GM21576 (cell line): ENCODE measurements at regions not wholly inside any gene's neighbourhood (a gene's known extent, or its start where the extent isn't known, plus 50 kb on each side); places are given as distances from the start of the nearest gene placed in this dataset.

Experiments used
- ATAC-seq: cut with Tn5 transposase; IDR thresholded peaks from one replicate; pipeline ENCODE4 v1.9.1; 2021; ENCODE audit warnings: mild to moderate bottlenecking, moderate library complexity; ENCODE audit not compliant: unreplicated experiment

GRCh38 chr14:98792171-98792570 lies 479.8 kb downstream of the BCL11B start:
- no peak for ATAC-seq

DNA sequence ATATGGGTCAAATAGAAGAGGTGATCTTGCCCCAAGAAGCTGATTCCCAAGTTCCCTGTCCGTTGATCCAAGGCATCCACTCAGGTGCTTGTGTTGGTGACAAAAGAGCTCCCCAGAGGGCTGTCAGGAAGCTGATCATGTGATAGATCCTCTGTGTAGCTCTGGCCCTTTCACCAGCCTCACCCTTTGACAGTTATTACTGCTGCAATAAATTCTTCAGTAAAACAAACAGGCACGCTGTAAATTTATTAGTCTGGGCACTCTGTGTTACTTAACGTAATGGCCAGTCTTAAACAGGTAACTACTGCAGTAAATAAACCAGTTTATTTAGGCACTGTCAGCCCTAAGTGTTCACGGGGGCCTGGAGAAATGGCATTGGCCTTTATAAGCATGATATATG lies 473.9 kb downstream of the BCL11B start:
- ATAC-seq: no peak

DNA sequence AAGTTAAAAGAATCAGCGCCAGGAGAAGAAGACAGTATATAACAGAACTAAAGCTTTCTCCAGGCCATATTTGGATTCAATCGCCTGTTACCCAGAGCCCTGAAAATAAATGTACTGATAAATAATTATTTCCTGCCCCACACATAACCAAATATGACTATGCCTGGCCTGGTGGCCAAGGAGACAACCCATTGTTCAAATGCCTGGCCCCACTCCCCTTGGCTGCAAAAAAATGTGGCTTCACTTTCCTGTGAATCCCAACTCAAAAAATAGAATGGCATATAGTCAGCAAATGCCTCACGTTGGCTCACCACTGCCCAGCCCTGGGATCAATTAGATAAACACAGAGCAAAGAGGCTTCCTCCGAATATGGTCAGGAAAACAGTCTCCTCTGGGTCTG lies 472.1 kb downstream of the BCL11B start:
- no peak for ATAC-seq

GRCh38 chr14:98802044-98802443 lies 470.0 kb downstream of the BCL11B start:
- no peak for ATAC-seq

DNA sequence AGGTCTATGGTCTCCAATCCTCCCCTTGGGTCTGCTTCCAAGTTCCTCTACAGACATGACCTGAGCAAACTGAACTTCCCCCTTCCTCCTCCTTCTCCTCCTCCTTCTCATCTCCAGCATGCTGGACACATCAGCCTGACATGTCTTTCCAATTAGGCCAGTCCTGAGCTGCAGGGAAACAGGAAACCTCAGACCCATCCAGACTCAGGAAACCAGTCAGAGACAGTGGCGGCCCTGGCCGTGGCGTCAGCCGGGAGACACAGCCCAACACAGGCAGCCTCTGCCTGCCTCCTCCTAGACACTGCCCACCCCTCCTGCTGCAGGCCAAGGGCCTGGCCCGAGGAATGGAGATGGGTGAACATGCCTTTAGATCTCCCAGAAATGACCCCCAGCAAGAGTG lies 468.8 kb downstream of the BCL11B start:
- no peak for ATAC-seq

DNA sequence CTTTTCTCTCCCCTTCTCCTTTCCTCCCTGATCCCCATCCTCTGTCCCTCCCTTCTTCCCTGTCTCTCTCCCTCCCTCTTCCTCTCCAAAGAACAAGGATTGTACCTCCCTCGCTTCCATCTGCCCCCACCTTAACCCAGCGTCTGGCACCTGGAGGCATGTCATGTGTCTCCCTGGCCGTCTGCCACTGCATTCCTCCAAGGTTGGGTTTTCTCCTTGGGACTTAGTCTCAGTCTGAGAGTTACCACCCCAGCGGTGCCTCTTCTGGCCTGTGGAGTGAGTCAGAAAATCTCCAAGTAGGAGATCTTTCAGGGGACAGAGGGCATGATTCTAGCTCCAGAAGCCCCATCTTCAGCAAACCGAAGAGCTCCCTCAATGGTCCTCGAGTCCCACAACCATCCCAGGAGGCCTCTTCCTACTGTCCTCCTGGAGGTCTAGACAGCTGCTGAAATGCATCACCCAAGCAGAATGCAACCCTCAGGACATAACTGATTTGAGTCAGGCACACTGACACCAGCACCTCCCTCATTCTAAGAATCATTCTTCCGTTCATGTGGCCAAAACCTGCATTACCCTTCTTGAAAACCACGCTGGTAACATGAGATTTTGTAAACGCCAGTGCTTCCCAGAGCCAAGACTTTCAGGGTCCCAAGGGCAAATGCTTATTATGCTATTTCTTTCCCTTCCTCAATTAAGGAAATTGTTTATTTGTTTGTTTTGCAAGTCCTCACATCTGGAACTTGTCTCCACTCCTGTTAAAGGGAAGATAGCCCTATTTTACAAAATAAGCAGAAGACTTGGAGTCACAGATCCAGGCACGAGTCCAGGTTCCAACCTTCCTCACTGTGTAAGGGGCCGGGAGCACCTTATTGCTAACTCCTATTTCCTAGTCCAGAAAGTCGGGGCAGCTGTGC lies 463.2 kb downstream of the BCL11B start:
- no peak for ATAC-seq

DNA sequence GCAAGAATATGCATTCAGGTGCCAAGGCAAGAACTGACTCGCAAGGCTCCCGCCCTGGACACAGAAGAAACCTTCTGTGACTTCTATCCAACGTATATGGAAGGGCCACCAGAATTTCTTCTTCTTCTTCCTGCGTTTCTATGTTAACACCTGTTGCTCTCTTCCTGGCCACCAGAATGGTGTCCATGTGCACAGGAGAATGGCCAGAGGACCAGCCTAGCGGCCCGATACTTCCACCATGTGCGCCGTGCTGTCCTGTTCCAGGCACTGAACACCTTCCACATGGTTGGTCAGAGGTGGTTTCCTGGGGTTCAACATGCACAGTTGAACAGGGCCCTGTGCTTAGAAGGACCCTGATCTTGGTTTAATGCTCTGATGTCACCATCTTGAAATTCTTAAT lies 455.8 kb downstream of the BCL11B start:
- no peak for ATAC-seq

- ATAC-seq: no peak
Observed at GRCh38 chr14:98816720-98817119, 455.3 kb downstream of the BCL11B start.

DNA sequence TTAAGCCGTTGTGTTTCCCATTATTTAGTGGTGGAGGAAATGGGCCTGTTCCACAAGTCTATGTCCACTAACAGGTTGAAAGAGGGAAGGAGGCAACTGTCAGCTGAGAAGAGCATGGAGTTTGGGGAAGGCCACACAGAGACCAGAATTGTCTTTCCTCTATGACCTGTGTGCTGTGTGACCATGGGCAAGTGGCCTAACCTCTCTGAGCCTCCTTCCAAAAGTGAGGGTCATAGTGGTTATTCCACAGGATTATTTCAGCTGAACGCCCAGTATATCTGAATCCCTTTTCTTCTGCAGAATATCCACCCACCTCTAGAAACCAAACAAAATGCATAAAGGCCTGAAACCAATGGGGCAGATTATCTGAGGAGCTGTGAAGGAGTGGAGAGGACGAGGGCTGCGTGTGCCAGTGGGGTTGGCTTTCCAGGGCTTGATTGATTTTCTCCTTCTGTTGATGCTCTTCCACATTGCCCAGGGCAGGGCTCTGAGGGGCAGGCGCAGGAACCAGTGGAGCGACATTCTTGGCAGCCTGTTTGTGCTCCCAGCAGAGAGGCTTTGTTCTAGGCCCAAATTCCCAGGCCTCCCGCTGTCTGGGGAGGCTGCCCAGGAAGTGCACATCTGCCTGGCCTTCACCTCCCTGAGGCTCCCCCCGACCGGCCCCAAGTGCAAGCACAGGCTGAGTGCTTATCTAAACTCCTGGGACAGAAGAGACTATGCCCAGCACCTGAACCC lies 452.7 kb downstream of the BCL11B start:
- ATAC-seq: no peak

- ATAC-seq: no peak
Observed at GRCh38 chr14:98819867-98820206, 452.2 kb downstream of the BCL11B start.

- ATAC-seq: no peak
Observed at GRCh38 chr14:98822917-98823316, 449.1 kb downstream of the BCL11B start.

DNA sequence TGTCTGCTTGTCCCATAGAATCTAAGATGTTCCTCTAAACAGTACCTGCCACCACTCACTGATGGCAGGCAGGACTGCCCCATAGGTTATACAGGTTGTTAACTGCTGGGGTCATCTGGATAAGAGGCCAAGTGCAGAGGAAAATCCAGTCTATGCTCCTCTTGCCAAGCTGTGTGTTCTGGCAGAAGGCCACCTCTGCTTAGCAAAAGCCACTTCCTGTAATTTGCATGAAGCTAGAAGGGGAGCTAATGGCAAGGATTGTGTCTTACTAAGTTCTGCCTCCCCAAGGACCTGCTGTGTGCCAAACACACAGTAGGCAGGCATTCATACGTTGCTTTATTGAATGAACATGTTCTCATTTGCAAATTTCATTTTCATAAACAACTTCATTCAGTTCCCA lies 445.4 kb downstream of the BCL11B start:
- no peak for ATAC-seq

- no peak for ATAC-seq
Observed at GRCh38 chr14:98834119-98834518, 437.9 kb downstream of the BCL11B start.

GRCh38 chr14:98835051-98835824 lies 436.8 kb downstream of the BCL11B start:
- ATAC-seq: no peak

DNA sequence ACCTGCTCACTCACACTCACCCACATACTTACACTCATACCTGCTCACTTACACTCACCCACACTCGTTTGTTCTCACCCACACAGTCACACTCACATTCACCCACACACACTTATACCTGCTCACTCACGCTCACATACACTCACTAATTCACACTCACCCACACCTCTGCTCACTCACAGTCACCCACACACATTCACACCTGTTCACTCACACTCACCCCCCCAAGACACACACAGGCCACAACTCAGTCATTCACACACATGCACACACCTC lies 436.2 kb downstream of the BCL11B start:
- no peak for ATAC-seq

- no peak for ATAC-seq
Observed at GRCh38 chr14:98840091-98840490, 431.9 kb downstream of the BCL11B start.

- no peak for ATAC-seq
Observed at GRCh38 chr14:98840511-98840910, 431.5 kb downstream of the BCL11B start.

DNA sequence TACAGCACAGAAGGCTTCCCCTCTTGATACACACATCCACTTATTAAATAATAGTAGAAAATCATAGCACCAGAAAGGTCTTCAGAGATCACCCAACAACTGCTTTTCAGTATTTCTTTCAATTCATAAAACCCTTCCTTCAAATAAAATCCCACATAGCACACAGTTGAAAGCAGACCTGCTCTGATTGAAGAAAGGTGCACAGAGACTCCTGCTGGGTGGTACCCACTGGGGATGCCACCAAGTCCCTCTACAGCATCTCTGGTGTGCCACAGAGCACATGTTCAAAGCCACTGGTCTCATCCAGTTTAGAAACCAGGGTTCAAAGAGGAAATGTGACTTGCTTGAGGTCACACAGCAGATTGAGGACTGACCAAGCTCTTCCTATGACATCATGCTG lies 427.5 kb downstream of the BCL11B start:
- ATAC-seq: no peak

DNA sequence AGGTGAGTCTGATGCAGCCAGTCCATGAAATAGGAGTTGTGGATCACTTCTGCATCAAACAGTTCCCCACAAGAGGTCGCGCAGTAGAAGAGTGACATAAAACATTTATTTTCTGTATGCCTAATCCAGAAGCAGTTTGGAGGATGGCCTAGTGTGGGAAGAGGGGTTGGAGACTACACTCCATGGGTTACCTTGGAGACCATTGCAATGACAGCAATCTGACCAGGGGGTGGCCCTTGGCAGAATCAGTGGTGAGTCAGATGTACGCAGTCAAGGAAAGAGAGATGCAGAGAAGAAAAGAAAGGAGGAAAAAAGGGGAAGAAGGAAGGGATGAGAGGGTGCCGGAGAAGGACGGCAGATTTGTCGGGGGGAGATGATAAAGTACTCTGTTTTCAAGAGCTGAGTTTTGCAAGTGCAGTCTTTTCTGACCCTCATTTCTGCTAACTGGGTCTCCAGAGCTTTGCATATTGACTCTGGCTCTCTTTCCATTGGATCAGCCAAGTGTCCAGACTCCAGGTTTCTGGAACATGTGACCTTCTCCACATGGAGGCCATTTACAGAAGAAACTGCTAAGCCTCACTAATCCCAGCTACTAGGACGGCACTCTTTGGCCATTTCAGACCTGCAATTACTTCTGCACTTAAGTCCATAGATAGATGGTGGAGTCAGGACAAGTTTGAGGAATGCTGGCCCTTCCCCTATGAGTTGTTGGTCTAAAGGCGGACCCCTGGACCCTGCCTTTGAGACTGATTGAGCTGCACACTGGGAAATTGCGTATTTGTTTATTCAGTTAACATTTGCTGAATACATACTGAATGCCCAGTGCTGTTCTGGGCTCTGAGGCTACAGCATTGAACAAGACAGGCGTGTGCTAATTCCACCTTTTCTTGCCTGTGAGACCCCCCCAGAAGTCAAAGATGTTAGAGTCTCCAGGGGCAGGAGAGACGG lies 424.2 kb downstream of the BCL11B start:
- no peak for ATAC-seq

DNA sequence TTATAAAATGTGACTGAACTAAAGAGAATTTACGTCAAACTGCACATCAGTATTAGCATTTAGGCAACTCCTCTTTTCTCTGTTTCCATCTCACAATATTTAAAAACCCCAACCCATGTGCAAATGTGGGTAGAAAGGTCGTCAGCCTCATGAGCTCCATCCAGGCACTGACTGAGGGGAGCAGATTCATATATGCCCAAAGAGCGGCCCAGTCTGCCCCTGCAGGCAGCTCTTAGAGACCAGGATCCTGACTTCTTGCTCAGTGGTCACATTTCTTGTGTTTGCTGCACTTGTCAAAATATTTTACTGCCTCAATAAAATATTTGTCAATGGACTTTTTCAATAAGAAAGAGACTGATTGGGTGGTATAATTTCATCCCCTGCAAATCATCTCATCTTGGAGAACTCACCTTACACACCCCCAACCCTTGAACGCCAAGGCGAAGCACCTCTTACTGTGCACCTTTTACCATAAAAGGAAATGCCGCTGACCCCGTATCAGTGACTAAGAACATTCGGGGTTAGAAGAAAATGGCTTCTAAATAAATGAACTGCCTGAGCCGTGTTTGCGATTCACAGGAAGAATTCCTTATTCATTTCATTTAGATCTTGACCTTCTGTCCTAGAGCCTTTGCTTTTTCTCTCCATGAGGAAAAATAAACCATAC lies 418.8 kb downstream of the BCL11B start:
- no peak for ATAC-seq
